ENCODE measurements at regions not wholly inside any gene's neighbourhood (a gene's known extent, or its start where the extent isn't known, plus 50 kb on each side); places are given as distances from the start of the nearest gene placed in this dataset.

DNA sequence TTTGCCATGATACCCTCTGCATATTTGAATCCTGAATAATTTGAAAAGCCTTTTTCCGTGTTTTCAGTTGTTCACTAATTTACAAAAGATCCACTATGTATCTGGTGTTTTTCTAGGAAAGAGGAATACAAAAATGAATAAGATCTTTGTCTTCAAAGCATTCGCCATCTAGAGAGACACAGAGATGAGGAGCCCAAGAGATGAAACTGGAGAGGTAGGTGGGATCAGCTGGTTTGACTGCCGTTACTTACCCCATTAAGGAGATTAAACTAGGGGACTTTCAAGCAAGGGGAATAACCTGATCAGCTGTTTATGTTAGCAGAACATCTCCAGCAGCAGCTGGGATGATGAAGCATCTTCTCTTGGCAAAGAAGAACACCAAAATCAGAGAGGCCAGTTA, 150.2 kb upstream of the SATB2 start:
- Mint-ChIP-seq H3K27me3 (ENCODE audit: low read depth) (peaks cover 14% of the 10 kb centered on the region), H3K9me3 (no peaks in the 10 kb centered on the region), H3K36me3 (ENCODE audit: low read depth) (no peaks in the 10 kb centered on the region), H3K4me1 (ENCODE audit: low read depth) (no peaks in the 10 kb centered on the region), H3K27ac (no peak overlapping the region), H3K4me3 (ENCODE audit: low read depth) (no peak overlapping the region)
- DNase-seq (ENCODE audit: low spot score): no peak
- intact Hi-C loops (cut with micrococcal nuclease): no loop called here

- DNase-seq (ENCODE audit: low spot score): no peak
- no peaks in the 10 kb centered on the region for H3K36me3 Mint-ChIP-seq (ENCODE audit: low read depth)
- intact Hi-C loops (cut with micrococcal nuclease): no loop called here
- no peak overlapping the region for H3K4me3 Mint-ChIP-seq (ENCODE audit: low read depth)
- H3K9me3 Mint-ChIP-seq: no peaks in the 10 kb centered on the region
- peaks cover 23% of the 10 kb centered on the region for H3K27me3 Mint-ChIP-seq (ENCODE audit: low read depth)
- H3K27ac Mint-ChIP-seq: no peak overlapping the region
- H3K4me1 Mint-ChIP-seq (ENCODE audit: low read depth): no peaks in the 10 kb centered on the region
Measured at GRCh38 chr2:199606193-199606780, 148.5 kb upstream of the SATB2 start.

GRCh38 chr2:199603721-199604291, 146.1 kb upstream of the SATB2 start:
- DNase-seq (ENCODE audit: low spot score): no peak
- no peak overlapping the region for H3K4me3 Mint-ChIP-seq (ENCODE audit: low read depth)
- H3K27ac Mint-ChIP-seq: no peak overlapping the region
- peaks cover 24% of the 10 kb centered on the region for H3K27me3 Mint-ChIP-seq (ENCODE audit: low read depth)
- H3K9me3 Mint-ChIP-seq: no peaks in the 10 kb centered on the region
- no peaks in the 10 kb centered on the region for H3K36me3 Mint-ChIP-seq (ENCODE audit: low read depth)
- no peaks in the 10 kb centered on the region for H3K4me1 Mint-ChIP-seq (ENCODE audit: low read depth)
- intact Hi-C loops (cut with micrococcal nuclease): loop anchor here (2.0 kb wide), 1 partner anchor 135 kb away; no protein-coding TSS in a partner anchor

DNA sequence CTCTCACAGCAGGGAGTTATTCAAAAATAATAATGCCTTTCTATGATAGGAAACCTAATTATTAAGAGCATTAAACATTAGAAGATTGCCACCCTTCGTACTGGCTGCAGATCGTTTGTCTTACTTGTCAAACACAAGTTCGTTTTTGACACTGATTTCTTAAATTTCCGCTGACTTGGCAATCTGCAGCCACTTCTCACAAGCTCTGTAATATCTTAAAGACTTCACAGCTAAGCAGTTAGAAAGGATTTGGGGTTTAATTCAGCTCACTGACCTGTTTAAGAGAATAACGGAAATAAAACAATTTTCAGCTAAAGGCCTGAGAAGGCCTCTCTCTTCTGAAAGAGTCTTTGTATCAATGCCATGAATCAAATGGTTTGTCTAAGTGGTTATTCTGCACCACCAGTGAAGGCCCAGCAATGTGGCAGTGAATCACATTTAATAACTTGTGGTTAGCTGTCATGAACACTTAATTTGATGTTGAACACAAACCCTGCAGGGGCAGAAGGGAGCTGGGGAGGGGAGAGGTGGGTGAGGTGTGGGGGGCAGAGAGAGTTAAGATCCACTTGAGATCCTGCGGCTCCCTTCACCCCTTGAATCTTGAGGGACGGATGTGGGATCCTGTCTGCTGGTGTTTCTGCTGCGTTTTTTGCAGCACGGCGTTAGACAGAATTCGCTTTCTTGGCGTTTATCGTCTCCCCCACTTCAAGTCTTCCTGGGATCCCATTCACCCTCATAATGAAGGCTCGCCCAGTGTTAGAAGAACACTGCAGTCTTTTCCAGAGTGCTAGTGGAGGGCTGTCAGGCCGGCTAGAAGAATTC, 145.4 kb upstream of the SATB2 start:
- no peaks in the 10 kb centered on the region for H3K9me3 Mint-ChIP-seq
- H3K27ac Mint-ChIP-seq: no peak overlapping the region
- H3K4me3 Mint-ChIP-seq (ENCODE audit: low read depth): no peak overlapping the region
- H3K36me3 Mint-ChIP-seq (ENCODE audit: low read depth): no peaks in the 10 kb centered on the region
- intact Hi-C loops (cut with micrococcal nuclease): loop anchor here (2.0 kb wide), 1 partner anchor 136 kb away; no protein-coding TSS in a partner anchor
- DNase-seq (ENCODE audit: low spot score): no peak
- no peaks in the 10 kb centered on the region for H3K4me1 Mint-ChIP-seq (ENCODE audit: low read depth)
- peaks cover 26% of the 10 kb centered on the region for H3K27me3 Mint-ChIP-seq (ENCODE audit: low read depth)

GRCh38 chr2:199602271-199602895, 144.6 kb upstream of the SATB2 start:
- Mint-ChIP-seq H3K4me3 (ENCODE audit: low read depth) (no peak overlapping the region), H3K27ac (no peak overlapping the region), H3K27me3 (ENCODE audit: low read depth) (peaks cover 24% of the 10 kb centered on the region), H3K9me3 (no peaks in the 10 kb centered on the region), H3K36me3 (ENCODE audit: low read depth) (no peaks in the 10 kb centered on the region), H3K4me1 (ENCODE audit: low read depth) (no peaks in the 10 kb centered on the region)
- no peak for DNase-seq (ENCODE audit: low spot score)
- intact Hi-C loops (cut with micrococcal nuclease): loop anchor here (2.0 kb wide), 1 partner anchor 136 kb away; no protein-coding TSS in a partner anchor

GRCh38 chr2:199596549-199596948, 138.8 kb upstream of the SATB2 start:
- Mint-ChIP-seq H3K4me1 (ENCODE audit: low read depth) (no peaks in the 10 kb centered on the region), H3K27ac (no peak overlapping the region), H3K4me3 (ENCODE audit: low read depth) (no peak overlapping the region), H3K9me3 (no peaks in the 10 kb centered on the region), H3K27me3 (ENCODE audit: low read depth) (peaks cover 9% of the 10 kb centered on the region), H3K36me3 (ENCODE audit: low read depth) (no peaks in the 10 kb centered on the region)
- no peak for DNase-seq (ENCODE audit: low spot score)
- intact Hi-C loops (cut with micrococcal nuclease): no loop called here

DNA sequence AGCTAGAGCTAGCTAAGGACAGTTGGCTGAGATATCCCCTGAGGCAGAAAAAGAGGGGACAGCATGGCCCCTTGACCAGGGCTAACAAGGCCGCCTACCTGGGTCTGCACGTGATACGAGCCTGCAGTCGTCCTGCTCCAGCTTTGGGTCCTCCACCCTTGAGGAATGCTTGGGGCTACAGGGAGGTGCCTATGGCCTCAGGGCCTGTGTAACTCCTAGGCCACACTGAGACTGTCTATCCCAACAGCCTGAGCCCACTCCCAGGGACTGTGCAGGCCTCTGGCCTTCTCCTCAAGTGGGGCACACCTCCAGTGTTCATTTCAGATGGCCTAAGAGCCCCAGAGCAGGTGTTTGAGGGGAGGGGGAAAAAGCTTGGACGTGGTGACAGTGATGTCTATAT, 136.7 kb upstream of the SATB2 start:
- no peak for DNase-seq (ENCODE audit: low spot score)
- Mint-ChIP-seq H3K9me3 (no peaks in the 10 kb centered on the region), H3K27me3 (ENCODE audit: low read depth) (peaks cover 12% of the 10 kb centered on the region), H3K4me3 (ENCODE audit: low read depth) (no peak overlapping the region), H3K36me3 (ENCODE audit: low read depth) (no peaks in the 10 kb centered on the region), H3K4me1 (ENCODE audit: low read depth) (no peaks in the 10 kb centered on the region), H3K27ac (no peak overlapping the region)
- intact Hi-C loops (cut with micrococcal nuclease): no loop called here

GRCh38 chr2:199591826-199592225, 134.1 kb upstream of the SATB2 start:
- no peak overlapping the region for H3K4me3 Mint-ChIP-seq (ENCODE audit: low read depth)
- H3K27ac Mint-ChIP-seq: no peak overlapping the region
- intact Hi-C loops (cut with micrococcal nuclease): no loop called here

DNA sequence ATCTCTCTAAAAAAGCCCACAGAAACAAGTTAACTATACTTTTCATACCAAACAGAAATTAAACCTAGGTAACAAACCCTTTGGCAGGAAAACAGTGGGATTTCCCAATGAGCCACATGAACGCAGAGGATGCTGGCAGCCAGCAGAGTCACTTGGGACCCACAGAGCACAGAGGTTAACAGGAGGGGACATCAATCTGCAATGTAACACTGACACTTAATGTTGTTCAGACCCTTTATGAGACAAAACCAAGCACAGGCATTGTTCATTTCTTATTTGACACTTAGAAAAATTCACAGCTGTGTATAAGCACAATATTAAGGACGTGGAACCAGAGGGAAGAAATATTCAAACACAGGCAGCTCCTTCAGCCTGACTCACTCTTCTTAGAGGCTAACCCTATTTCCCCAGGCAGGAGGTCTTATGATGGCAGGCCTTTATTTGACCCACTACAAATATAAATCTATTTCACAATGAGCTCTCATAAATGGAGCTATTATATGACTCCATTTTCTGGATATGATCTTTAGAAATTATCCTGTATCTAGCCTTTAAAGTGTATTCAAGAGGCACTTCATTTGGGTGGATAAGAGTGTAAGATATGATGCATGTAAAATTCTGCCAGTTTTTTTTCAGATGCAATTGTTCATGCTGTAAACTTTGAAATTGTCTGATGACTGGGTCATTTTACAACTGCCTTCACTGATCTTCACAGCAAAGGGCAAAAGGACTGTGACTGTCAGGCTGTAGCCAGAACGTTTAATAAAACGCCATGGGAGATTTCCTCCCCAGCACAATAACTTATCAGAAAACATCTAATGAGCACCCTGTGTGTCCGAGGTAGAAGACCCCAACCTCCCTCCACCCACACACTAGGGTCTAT, 132.8 kb upstream of the SATB2 start:
- Mint-ChIP-seq H3K27ac (no peak overlapping the region), H3K36me3 (ENCODE audit: low read depth) (no peaks in the 10 kb centered on the region)

More at GRCh38 chr2:199591826-199592225, 134.1 kb upstream of the SATB2 start:
- Mint-ChIP-seq H3K27me3 (ENCODE audit: low read depth) (peaks cover 6% of the 10 kb centered on the region), H3K36me3 (ENCODE audit: low read depth) (no peaks in the 10 kb centered on the region), H3K9me3 (no peaks in the 10 kb centered on the region), H3K4me1 (ENCODE audit: low read depth) (no peaks in the 10 kb centered on the region)
- no peak for DNase-seq (ENCODE audit: low spot score)

GRCh38 chr2:199589306-199589705, 131.6 kb upstream of the SATB2 start:
- no peaks in the 10 kb centered on the region for H3K9me3 Mint-ChIP-seq
- H3K27ac Mint-ChIP-seq: no peak overlapping the region
- intact Hi-C loops (cut with micrococcal nuclease): no loop called here
- H3K4me3 Mint-ChIP-seq (ENCODE audit: low read depth): no peak overlapping the region
- H3K4me1 Mint-ChIP-seq (ENCODE audit: low read depth): no peaks in the 10 kb centered on the region
- DNase-seq (ENCODE audit: low spot score): no peak
- peaks cover 7% of the 10 kb centered on the region for H3K27me3 Mint-ChIP-seq (ENCODE audit: low read depth)
- H3K36me3 Mint-ChIP-seq (ENCODE audit: low read depth): no peaks in the 10 kb centered on the region

More for the DNA sequence above, 132.8 kb upstream of the SATB2 start:
- Mint-ChIP-seq H3K4me3 (ENCODE audit: low read depth) (no peak overlapping the region), H3K9me3 (no peaks in the 10 kb centered on the region), H3K4me1 (ENCODE audit: low read depth) (no peaks in the 10 kb centered on the region), H3K27me3 (ENCODE audit: low read depth) (peaks cover 6% of the 10 kb centered on the region)
- DNase-seq (ENCODE audit: low spot score): no peak
- intact Hi-C loops (cut with micrococcal nuclease): no loop called here

GRCh38 chr2:199588054-199588453, 130.3 kb upstream of the SATB2 start:
- Mint-ChIP-seq H3K27ac (no peak overlapping the region), H3K27me3 (ENCODE audit: low read depth) (peaks cover 10% of the 10 kb centered on the region), H3K9me3 (no peaks in the 10 kb centered on the region), H3K4me1 (ENCODE audit: low read depth) (no peaks in the 10 kb centered on the region), H3K36me3 (ENCODE audit: low read depth) (no peaks in the 10 kb centered on the region), H3K4me3 (ENCODE audit: low read depth) (no peak overlapping the region)
- DNase-seq (ENCODE audit: low spot score): no peak
- intact Hi-C loops (cut with micrococcal nuclease): no loop called here

GRCh38 chr2:199586646-199587045, 128.9 kb upstream of the SATB2 start:
- Mint-ChIP-seq H3K27ac (no peak overlapping the region), H3K4me3 (ENCODE audit: low read depth) (no peak overlapping the region), H3K9me3 (no peaks in the 10 kb centered on the region), H3K36me3 (ENCODE audit: low read depth) (no peaks in the 10 kb centered on the region), H3K27me3 (ENCODE audit: low read depth) (peaks cover 14% of the 10 kb centered on the region), H3K4me1 (ENCODE audit: low read depth) (no peaks in the 10 kb centered on the region)
- no peak for DNase-seq (ENCODE audit: low spot score)
- intact Hi-C loops (cut with micrococcal nuclease): no loop called here
